Neural cell (in vitro differentiated cells): ENCODE measurements at regions not wholly inside any gene's neighbourhood (a gene's known extent, or its start where the extent isn't known, plus 50 kb on each side); places are given as distances from the start of the nearest gene placed in this dataset.

Source experiments
- H2AFZ ChIP-seq: fragments of 200-600, 300-800 bp; sonication (generic), shearing (Covaris generic); 2 replicates; pipeline ENCODE4 v1.6.0; 2014; ENCODE audit warnings: low read depth, mild to moderate bottlenecking, antibody characterized with exemption, low read length, moderate library complexity
- H3F3A ChIP-seq: fragments of 200-600 bp; shearing (Covaris generic); 2 replicates; pipeline ENCODE4 v1.6.1; 2016; ENCODE audit warnings: mild to moderate bottlenecking, moderate library complexity, mixed read lengths, antibody characterized with exemption, low read length; ENCODE audit not compliant: insufficient read depth, poor library complexity, severe bottlenecking
- H3K27ac ChIP-seq: fragments of 200-600, 300-800 bp; sonication (generic), shearing (Covaris generic); 2 replicates; pipeline ENCODE4 v1.5.1; 2014; ENCODE audit warnings: mild to moderate bottlenecking, low read length, moderate library complexity
- H3K27me3 ChIP-seq: fragments of 300-800, 200-600 bp; sonication (generic), shearing (Covaris generic); 2 replicates; pipeline ENCODE4 v1.6.0; 2014; ENCODE audit warnings: mild to moderate bottlenecking, low read depth, low read length, moderate library complexity; ENCODE audit not compliant: insufficient read depth
- H3K36me3 ChIP-seq: fragments of 300-800, 200-600 bp; sonication (generic), shearing (Covaris generic); 2 replicates; pipeline ENCODE4 v1.5.1; 2014; ENCODE audit warnings: mild to moderate bottlenecking, antibody characterized with exemption, low read length, moderate library complexity; ENCODE audit not compliant: insufficient read depth
- H3K4me2 ChIP-seq: fragments of 300-800, 200-600 bp; sonication (generic), shearing (Covaris generic); 2 replicates; pipeline ENCODE4 v1.6.0; 2014; ENCODE audit warnings: mild to moderate bottlenecking, low read length
- H3K4me3 ChIP-seq: fragments of 300-800, 200-600 bp; sonication (generic), shearing (Covaris generic); 2 replicates; pipeline ENCODE4 v1.5.1; 2014; ENCODE audit warnings: mild to moderate bottlenecking, low read length, moderate library complexity
- H3K79me2 ChIP-seq: fragments of 200-600 bp; shearing (Covaris generic); replicated peaks from 2 replicates; pipeline ENCODE4 v1.6.0; 2014; ENCODE audit warnings: mild to moderate bottlenecking, low read length, moderate library complexity; ENCODE audit not compliant: insufficient read depth
- H3K9ac ChIP-seq: fragments of 300-800, 200-600 bp; sonication (generic), shearing (Covaris generic); 2 replicates; pipeline ENCODE4 v1.6.1; 2016; ENCODE audit warnings: mild to moderate bottlenecking, low read length, mixed read lengths
- H3K9me2 ChIP-seq: fragments of 200-600 bp; shearing (Covaris generic); 2 replicates; pipeline ENCODE4 v1.6.1; 2016; ENCODE audit warnings: mild to moderate bottlenecking, low read length, mixed read lengths; ENCODE audit not compliant: insufficient read depth
- H3K9me3 ChIP-seq: fragments of 200-600, 300-800 bp; sonication (generic), shearing (Covaris generic); 2 replicates; pipeline ENCODE4 v1.6.1; 2016; ENCODE audit warnings: mild to moderate bottlenecking, mixed run types, low read length, moderate library complexity, mixed read lengths
- H4K20me1 ChIP-seq: fragments of 200-600 bp; shearing (Covaris generic); 2 replicates; pipeline ENCODE4 v1.6.1; 2016; ENCODE audit warnings: mild to moderate bottlenecking, mixed run types; ENCODE audit not compliant: insufficient read depth
- EP300 ChIP-seq: fragments of 450-650 bp; conservative IDR thresholded peaks from 2 replicates; pipeline ENCODE4 v1.6.1; 2014; ENCODE audit warnings: antibody characterized with exemption, mild to moderate bottlenecking, moderate library complexity; ENCODE audit not compliant: poor library complexity, severe bottlenecking
- EZH2 ChIP-seq: fragments of 200-600, 300-800 bp; shearing (Covaris generic), sonication (generic); IDR thresholded peaks from 2 replicates; pipeline ENCODE4 v1.6.1; 2014; ENCODE audit warnings: antibody characterized with exemption, low read length, borderline replicate concordance, mild to moderate bottlenecking; ENCODE audit not compliant: insufficient read depth, poor library complexity, severe bottlenecking
- MXI1 ChIP-seq: fragments of 450-650 bp; conservative IDR thresholded peaks from 2 replicates; pipeline ENCODE4 v1.6.1; 2014; ENCODE audit warnings: antibody characterized with exemption, mild to moderate bottlenecking; ENCODE audit not compliant: poor library complexity, severe bottlenecking
- POLR2AphosphoS5 ChIP-seq: IDR thresholded peaks from 2 replicates; pipeline ENCODE4 v1.6.1; 2012
- RAD21 ChIP-seq: fragments of 450-650 bp; conservative IDR thresholded peaks from 2 replicates; pipeline ENCODE4 v1.6.1; 2014; ENCODE audit warnings: antibody characterized with exemption, mild to moderate bottlenecking, moderate library complexity
- SMC3 ChIP-seq: fragments of 450-650 bp; conservative IDR thresholded peaks from 2 replicates; pipeline ENCODE4 v1.6.1; 2014; ENCODE audit warnings: antibody characterized with exemption, mild to moderate bottlenecking, moderate library complexity; ENCODE audit not compliant: poor library complexity
- TAF1 ChIP-seq: IDR thresholded peaks from 2 replicates; pipeline ENCODE4 v1.6.1; 2012; ENCODE audit warnings: low read depth
- TF ChIP-seq, protein P1 (sequence below): fragments of 450-650 bp; IDR thresholded peaks from 2 replicates; pipeline ENCODE4 v1.5.1; 2014; ENCODE audit warnings: antibody characterized with exemption, mild to moderate bottlenecking, moderate library complexity; ENCODE audit not compliant: poor library complexity, severe bottlenecking
- TF ChIP-seq, protein P2 (sequence below): IDR thresholded peaks from 2 replicates; pipeline ENCODE4 v1.6.1; 2012; ENCODE audit warnings: borderline replicate concordance

DNA sequence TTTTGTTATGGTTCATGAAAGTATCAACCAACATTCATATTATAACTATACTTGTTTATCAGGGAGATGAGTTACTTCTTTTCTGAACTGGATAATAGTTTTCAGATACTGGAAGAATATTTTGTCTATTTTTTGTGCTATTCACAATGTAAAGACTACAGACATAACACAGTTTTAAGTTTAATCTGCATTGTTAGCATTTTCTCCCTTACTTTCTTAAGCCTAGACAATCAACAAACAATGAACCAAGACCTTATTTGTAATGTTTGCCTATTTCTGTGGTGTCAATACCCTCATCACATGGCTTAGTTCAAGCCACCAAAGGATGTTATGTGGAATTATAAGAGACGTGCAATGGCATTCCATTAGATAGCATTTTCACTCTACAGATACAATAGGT is 119.5 kb downstream of the CAVIN4 start:
- Histone ChIP-seq H3K9me3 (no peaks in the 10 kb centered on the region), H3K4me3 (no peak overlapping the region), H3K9me2 (no peaks in the 10 kb centered on the region), H4K20me1 (no peaks in the 10 kb centered on the region), H2AFZ (no peak overlapping the region), H3K79me2 (no peaks in the 10 kb centered on the region), H3K4me2 (no peak overlapping the region), H3K9ac (no peak overlapping the region), H3K27ac (no peak overlapping the region), H3F3A (no peaks in the 10 kb centered on the region), H3K27me3 (no peaks in the 10 kb centered on the region), H3K36me3 (no peaks in the 10 kb centered on the region)
- TF ChIP-seq RAD21 (no peak), EP300 (no peak), EZH2 (no peak), SMC3 (no peak), TAF1 (no peak), POLR2AphosphoS5 (no peak), MXI1 (no peak)
- TF ChIP-seq, protein P1, sequence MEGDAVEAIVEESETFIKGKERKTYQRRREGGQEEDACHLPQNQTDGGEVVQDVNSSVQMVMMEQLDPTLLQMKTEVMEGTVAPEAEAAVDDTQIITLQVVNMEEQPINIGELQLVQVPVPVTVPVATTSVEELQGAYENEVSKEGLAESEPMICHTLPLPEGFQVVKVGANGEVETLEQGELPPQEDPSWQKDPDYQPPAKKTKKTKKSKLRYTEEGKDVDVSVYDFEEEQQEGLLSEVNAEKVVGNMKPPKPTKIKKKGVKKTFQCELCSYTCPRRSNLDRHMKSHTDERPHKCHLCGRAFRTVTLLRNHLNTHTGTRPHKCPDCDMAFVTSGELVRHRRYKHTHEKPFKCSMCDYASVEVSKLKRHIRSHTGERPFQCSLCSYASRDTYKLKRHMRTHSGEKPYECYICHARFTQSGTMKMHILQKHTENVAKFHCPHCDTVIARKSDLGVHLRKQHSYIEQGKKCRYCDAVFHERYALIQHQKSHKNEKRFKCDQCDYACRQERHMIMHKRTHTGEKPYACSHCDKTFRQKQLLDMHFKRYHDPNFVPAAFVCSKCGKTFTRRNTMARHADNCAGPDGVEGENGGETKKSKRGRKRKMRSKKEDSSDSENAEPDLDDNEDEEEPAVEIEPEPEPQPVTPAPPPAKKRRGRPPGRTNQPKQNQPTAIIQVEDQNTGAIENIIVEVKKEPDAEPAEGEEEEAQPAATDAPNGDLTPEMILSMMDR, result no peak
- TF ChIP-seq, protein P2, sequence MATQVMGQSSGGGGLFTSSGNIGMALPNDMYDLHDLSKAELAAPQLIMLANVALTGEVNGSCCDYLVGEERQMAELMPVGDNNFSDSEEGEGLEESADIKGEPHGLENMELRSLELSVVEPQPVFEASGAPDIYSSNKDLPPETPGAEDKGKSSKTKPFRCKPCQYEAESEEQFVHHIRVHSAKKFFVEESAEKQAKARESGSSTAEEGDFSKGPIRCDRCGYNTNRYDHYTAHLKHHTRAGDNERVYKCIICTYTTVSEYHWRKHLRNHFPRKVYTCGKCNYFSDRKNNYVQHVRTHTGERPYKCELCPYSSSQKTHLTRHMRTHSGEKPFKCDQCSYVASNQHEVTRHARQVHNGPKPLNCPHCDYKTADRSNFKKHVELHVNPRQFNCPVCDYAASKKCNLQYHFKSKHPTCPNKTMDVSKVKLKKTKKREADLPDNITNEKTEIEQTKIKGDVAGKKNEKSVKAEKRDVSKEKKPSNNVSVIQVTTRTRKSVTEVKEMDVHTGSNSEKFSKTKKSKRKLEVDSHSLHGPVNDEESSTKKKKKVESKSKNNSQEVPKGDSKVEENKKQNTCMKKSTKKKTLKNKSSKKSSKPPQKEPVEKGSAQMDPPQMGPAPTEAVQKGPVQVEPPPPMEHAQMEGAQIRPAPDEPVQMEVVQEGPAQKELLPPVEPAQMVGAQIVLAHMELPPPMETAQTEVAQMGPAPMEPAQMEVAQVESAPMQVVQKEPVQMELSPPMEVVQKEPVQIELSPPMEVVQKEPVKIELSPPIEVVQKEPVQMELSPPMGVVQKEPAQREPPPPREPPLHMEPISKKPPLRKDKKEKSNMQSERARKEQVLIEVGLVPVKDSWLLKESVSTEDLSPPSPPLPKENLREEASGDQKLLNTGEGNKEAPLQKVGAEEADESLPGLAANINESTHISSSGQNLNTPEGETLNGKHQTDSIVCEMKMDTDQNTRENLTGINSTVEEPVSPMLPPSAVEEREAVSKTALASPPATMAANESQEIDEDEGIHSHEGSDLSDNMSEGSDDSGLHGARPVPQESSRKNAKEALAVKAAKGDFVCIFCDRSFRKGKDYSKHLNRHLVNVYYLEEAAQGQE, result no peak

DNA sequence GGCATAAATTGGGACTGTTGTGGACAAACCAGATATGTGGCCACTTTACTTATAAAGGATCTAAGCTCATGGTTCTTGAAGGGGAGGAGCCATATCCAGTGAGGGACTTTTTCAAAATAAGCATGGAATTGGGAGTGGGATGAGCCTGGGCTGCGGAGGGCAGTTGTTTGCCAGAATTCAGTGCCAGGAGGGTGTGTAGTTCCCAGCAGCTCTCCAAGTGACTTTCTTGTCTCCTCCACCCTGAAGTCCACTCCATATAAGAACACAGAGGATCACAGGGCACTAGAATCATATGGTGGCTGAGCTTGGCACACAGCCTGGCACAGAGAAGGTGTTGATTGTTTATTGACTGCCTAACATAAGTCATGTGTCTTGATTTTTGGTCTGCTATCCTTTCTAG is 121.1 kb downstream of the CAVIN4 start:
- no peaks in the 10 kb centered on the region for H4K20me1 ChIP-seq
- no peak overlapping the region for H2AFZ ChIP-seq
- no peaks in the 10 kb centered on the region for H3K36me3 ChIP-seq
- no peaks in the 10 kb centered on the region for H3K9me3 ChIP-seq
- no peak overlapping the region for H3K9ac ChIP-seq
- H3F3A ChIP-seq, result no peaks in the 10 kb centered on the region
- TF ChIP-seq, protein P1, result no peak
- TF ChIP-seq, protein P2, result no peak
- TF ChIP-seq SMC3 (no peak), EP300 (no peak), MXI1 (no peak), EZH2 (no peak), POLR2AphosphoS5 (no peak), TAF1 (no peak), RAD21 (no peak)
- no peaks in the 10 kb centered on the region for H3K9me2 ChIP-seq
- H3K27ac ChIP-seq, result no peak overlapping the region
- H3K27me3 ChIP-seq, result no peaks in the 10 kb centered on the region
- H3K79me2 ChIP-seq, result no peaks in the 10 kb centered on the region
- H3K4me2 ChIP-seq, result no peak overlapping the region
- H3K4me3 ChIP-seq, result no peak overlapping the region
